ENCODE measurements at regions not wholly inside any gene's neighbourhood (a gene's known extent, or its start where the extent isn't known, plus 50 kb on each side); places are given as distances from the start of the nearest gene placed in this dataset.

- DNase-seq (ENCODE audit: low read depth, low spot score), result no peak
- H3K27me3 ChIP-seq (replicated peaks in 1 of 2; ENCODE audit: control insufficient read depth in 2 of 2, insufficient read depth in 2 of 2, low read length in 1 of 2), result no peaks in the 10 kb centered on the region
- in situ Hi-C loops (cut with MboI), result no loop called here
- H3K4me2 ChIP-seq (ENCODE audit: control insufficient read depth, insufficient read depth), result no peak overlapping the region
- H3K4me1 ChIP-seq (ENCODE audit: control insufficient read depth, insufficient read depth, low read length), result no peaks in the 10 kb centered on the region
- H3K4me3 ChIP-seq, result no peak overlapping the region
- no peaks in the 10 kb centered on the region for H4K20me1 ChIP-seq (ENCODE audit: control insufficient read depth, insufficient read depth)
- RAD21 ChIA-PET (ENCODE audit: unreplicated experiment), result no interaction called here
- FAIRE-seq, result no peak
- ATAC-seq, result no peak
- CTCF ChIA-PET, result no interaction called here
- intact Hi-C loops (cut with micrococcal nuclease; ENCODE audit: unreplicated experiment), result no loop called here
- no peaks in the 10 kb centered on the region for H3K9me3 ChIP-seq (replicated peaks; ENCODE audit: control insufficient read depth, insufficient read depth, low read length)
- BruUV-seq (replicated peaks), result no TSS peak
- no peak overlapping the region for H3K9ac ChIP-seq (ENCODE audit: control insufficient read depth, insufficient read depth, low read length)
- SMC1A ChIA-PET (ENCODE audit: uncharacterized antibody, unreplicated experiment), result no interaction called here
- no peaks in the 10 kb centered on the region for H3K36me3 ChIP-seq (ENCODE audit: control insufficient read depth in 2 of 2, insufficient read depth in 2 of 2, low read length in 1 of 2)
- POLR2A ChIA-PET, result no interaction called here
- H3K79me2 ChIP-seq (ENCODE audit: control insufficient read depth, insufficient read depth, low read length), result no peaks in the 10 kb centered on the region
- 0% methylated on average over 1 of the region's 1 CpG for WGBS (ENCODE audit: insufficient coverage, insufficient replicate concordance, low lambda C conversion rate, missing lambda C conversion rate)
- no peak overlapping the region for H3K27ac ChIP-seq (ENCODE audit: control insufficient read depth, insufficient read depth)
- TF ChIP-seq CHD4 (IDR thresholded peaks at IDR 0.05) (no peak), FOXM1 (IDR thresholded peaks at IDR 0.05; ENCODE audit: low read depth, low read length) (no peak), CHD1 (IDR thresholded peaks at IDR 0.05; ENCODE audit: low read depth, low read length) (no peak), NRF1 (conservative IDR thresholded peaks at IDR 0.05; ENCODE audit: low read depth, low read length) (no peak), CHD2 (IDR thresholded peaks at IDR 0.05; ENCODE audit: borderline replicate concordance, low read depth, low read length) (no peak), SREBF1 (IDR thresholded peaks at IDR 0.05; ENCODE audit: low read length) (no peak), IKZF1 (conservative IDR thresholded peaks at IDR 0.05) (no peak), NFIC (IDR thresholded peaks at IDR 0.05; ENCODE audit: low read depth, low read length) (no peak), SUPT20H (IDR thresholded peaks at IDR 0.05; ENCODE audit: borderline replicate concordance, control insufficient read depth, low read depth, low read length) (no peak), TARDBP (IDR thresholded peaks at IDR 0.05; ENCODE audit: borderline replicate concordance) (no peak), HCFC1 (IDR thresholded peaks at IDR 0.05; ENCODE audit: low read length) (no peak)
- no peak overlapping the region for H2AFZ ChIP-seq (ENCODE audit: control insufficient read depth, low read depth, low read length)
Observed at GRCh38 chr4:79498282-79498681, 90.3 kb upstream of the GK2 start.

DNA sequence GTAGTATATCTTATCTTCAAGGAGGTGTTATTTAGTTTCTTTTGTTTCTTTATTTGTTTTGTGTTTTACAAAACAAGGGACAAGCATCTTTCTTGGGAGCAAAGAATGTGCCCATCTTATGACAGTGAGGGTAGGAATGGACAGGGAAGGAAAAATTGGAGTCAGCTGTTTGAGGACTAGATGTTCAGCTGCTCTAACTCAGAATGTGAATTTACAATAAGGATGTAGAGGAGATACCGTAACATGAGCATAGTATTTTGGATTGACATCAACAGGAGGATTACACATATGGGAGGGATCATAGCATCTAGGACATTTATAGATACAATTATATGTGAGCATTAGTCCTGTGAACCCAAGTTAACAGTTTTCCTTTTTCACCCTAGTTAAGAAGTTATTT, 89.0 kb upstream of the GK2 start:
- Histone ChIP-seq H3K27me3 (replicated peaks in 1 of 2; ENCODE audit: control insufficient read depth in 2 of 2, insufficient read depth in 2 of 2, low read length in 1 of 2) (no peaks in the 10 kb centered on the region), H3K4me1 (ENCODE audit: control insufficient read depth, insufficient read depth, low read length) (no peaks in the 10 kb centered on the region), H3K4me3 (no peak overlapping the region), H3K27ac (ENCODE audit: control insufficient read depth, insufficient read depth) (no peak overlapping the region), H3K79me2 (ENCODE audit: control insufficient read depth, insufficient read depth, low read length) (no peaks in the 10 kb centered on the region), H3K9me3 (replicated peaks; ENCODE audit: control insufficient read depth, insufficient read depth, low read length) (no peaks in the 10 kb centered on the region), H3K9ac (ENCODE audit: control insufficient read depth, insufficient read depth, low read length) (no peak overlapping the region), H3K36me3 (ENCODE audit: control insufficient read depth in 2 of 2, insufficient read depth in 2 of 2, low read length in 1 of 2) (no peaks in the 10 kb centered on the region), H3K4me2 (ENCODE audit: control insufficient read depth, insufficient read depth) (no peak overlapping the region), H4K20me1 (ENCODE audit: control insufficient read depth, insufficient read depth) (no peaks in the 10 kb centered on the region), H2AFZ (ENCODE audit: control insufficient read depth, low read depth, low read length) (no peak overlapping the region)
- no TSS peak for BruUV-seq (replicated peaks)
- ChIA-PET CTCF (no interaction called here), POLR2A (no interaction called here), RAD21 (ENCODE audit: unreplicated experiment) (no interaction called here), SMC1A (ENCODE audit: uncharacterized antibody, unreplicated experiment) (no interaction called here)
- 0% methylated on average over 1 of the region's 1 CpG for WGBS (ENCODE audit: insufficient coverage, insufficient replicate concordance, low lambda C conversion rate, missing lambda C conversion rate)
- TF ChIP-seq POLR2AphosphoS2 (IDR thresholded peaks at IDR 0.05; ENCODE audit: low read depth, low read length) (no peak), LARP7 (IDR thresholded peaks at IDR 0.05) (no peak), GABPA (IDR thresholded peaks at IDR 0.05; ENCODE audit: low read depth) (no peak), FOS (IDR thresholded peaks at IDR 0.05; ENCODE audit: borderline replicate concordance, extremely low read depth, insufficient read length) (no peak), POLR2AphosphoS5 (IDR thresholded peaks at IDR 0.05; ENCODE audit: low read length) (no peak), GATAD2B (conservative IDR thresholded peaks at IDR 0.05; ENCODE audit: low read depth) (no peak), CHD4 (IDR thresholded peaks at IDR 0.05) (no peak), CREB1 (IDR thresholded peaks at IDR 0.05; ENCODE audit: low read depth) (no peak), PAX8 (IDR thresholded peaks at IDR 0.05) (no peak), NFYB (IDR thresholded peaks at IDR 0.05; ENCODE audit: insufficient read depth, low read depth, low read length) (no peak)
- in situ Hi-C loops (cut with MboI), result no loop called here
- intact Hi-C loops (cut with micrococcal nuclease; ENCODE audit: unreplicated experiment), result no loop called here
- ATAC-seq (no peak), FAIRE-seq (no peak), DNase-seq (ENCODE audit: low read depth, low spot score) (no peak)
